ENCODE measurements at regions not wholly inside any gene's neighbourhood (a gene's known extent, or its start where the extent isn't known, plus 50 kb on each side); places are given as distances from the start of the nearest gene placed in this dataset.

GRCh38 chr10:120272350-120272749, 184.7 kb upstream of the PLPP4 start:
- Histone ChIP-seq H3K79me2 (ENCODE audit: insufficient read depth, low read length) (no peaks in the 10 kb centered on the region), H2AFZ (ENCODE audit: low read length) (no peak overlapping the region), H3K4me2 (ENCODE audit: insufficient read depth, insufficient read length, low read length) (no peak overlapping the region), H3K14ac (ENCODE audit: insufficient read depth, low read length) (no peak overlapping the region), H3K9me3 (ENCODE audit: control insufficient read depth, low read depth, low read length) (no peaks in the 10 kb centered on the region), H3K4me1 (ENCODE audit: insufficient read depth, low read length) (peaks cover 4% of the 10 kb centered on the region; the same call in 1 of the 2 replicates), H3K27ac (ENCODE audit: insufficient read length, low read depth, low read length) (no peak overlapping the region), H3K23ac (ENCODE audit: insufficient read length, low read depth, low read length) (no peak overlapping the region), H4K91ac (ENCODE audit: insufficient read length, low read depth, low read length) (no peak overlapping the region), H4K5ac (ENCODE audit: insufficient read length, low read depth, low read length) (no peak overlapping the region), H2BK5ac (ENCODE audit: insufficient read length, low read length) (no peak overlapping the region), H3K27me3 (ENCODE audit: insufficient read depth, low read length) (no peaks in the 10 kb centered on the region), H3K4ac (ENCODE audit: low read depth, low read length) (no peak overlapping the region), H2BK12ac (ENCODE audit: insufficient read length, low read depth, low read length) (no peak overlapping the region), H2BK20ac (ENCODE audit: low read depth, low read length, poor library complexity, severe bottlenecking) (no peak overlapping the region), H4K8ac (replicated peaks; ENCODE audit: insufficient read length, low read depth, low read length) (no peak overlapping the region), H2AK5ac (ENCODE audit: insufficient read length, low read length) (no peak overlapping the region), H2BK120ac (ENCODE audit: low read depth, low read length, poor library complexity, severe bottlenecking) (no peak overlapping the region), H3K23me2 (ENCODE audit: insufficient read length, low read depth, low read length, poor library complexity, severe bottlenecking) (no peaks in the 10 kb centered on the region), H3T11ph (ENCODE audit: low read length) (no peak overlapping the region), H3K18ac (ENCODE audit: insufficient read length, low read depth, low read length) (no peak overlapping the region), H3K9ac (ENCODE audit: extremely low read depth, insufficient read length, low read length) (no peak overlapping the region), H4K20me1 (ENCODE audit: control insufficient read depth, insufficient read depth, insufficient read length) (no peaks in the 10 kb centered on the region), H3K79me1 (ENCODE audit: insufficient read depth, low read depth, low read length, poor library complexity, severe bottlenecking) (no peaks in the 10 kb centered on the region), H3K56ac (ENCODE audit: insufficient read length, low read depth, low read length) (no peak overlapping the region), H2BK15ac (ENCODE audit: low read depth, low read length) (no peak overlapping the region)
- Mint-ChIP-seq H3K4me3 (no peak overlapping the region), H3K27me3 (ENCODE audit: low read depth) (peaks cover 27% of the 10 kb centered on the region), H3K4me1 (peaks cover 14 to 16% of the 10 kb centered on the region in 2 experiments), H3K36me3 (ENCODE audit: insufficient read depth in 1 of 3, low read depth in 3 of 3) (peaks cover 3 to 13% (median 5%) of the 10 kb centered on the region in 3 experiments; a peak in 3 of 7 replicates), H3K9me3 (peaks cover 10% of the 10 kb centered on the region in 2 experiments), H3K27ac (no peak overlapping the region)
- TF ChIP-seq, protein P1, sequence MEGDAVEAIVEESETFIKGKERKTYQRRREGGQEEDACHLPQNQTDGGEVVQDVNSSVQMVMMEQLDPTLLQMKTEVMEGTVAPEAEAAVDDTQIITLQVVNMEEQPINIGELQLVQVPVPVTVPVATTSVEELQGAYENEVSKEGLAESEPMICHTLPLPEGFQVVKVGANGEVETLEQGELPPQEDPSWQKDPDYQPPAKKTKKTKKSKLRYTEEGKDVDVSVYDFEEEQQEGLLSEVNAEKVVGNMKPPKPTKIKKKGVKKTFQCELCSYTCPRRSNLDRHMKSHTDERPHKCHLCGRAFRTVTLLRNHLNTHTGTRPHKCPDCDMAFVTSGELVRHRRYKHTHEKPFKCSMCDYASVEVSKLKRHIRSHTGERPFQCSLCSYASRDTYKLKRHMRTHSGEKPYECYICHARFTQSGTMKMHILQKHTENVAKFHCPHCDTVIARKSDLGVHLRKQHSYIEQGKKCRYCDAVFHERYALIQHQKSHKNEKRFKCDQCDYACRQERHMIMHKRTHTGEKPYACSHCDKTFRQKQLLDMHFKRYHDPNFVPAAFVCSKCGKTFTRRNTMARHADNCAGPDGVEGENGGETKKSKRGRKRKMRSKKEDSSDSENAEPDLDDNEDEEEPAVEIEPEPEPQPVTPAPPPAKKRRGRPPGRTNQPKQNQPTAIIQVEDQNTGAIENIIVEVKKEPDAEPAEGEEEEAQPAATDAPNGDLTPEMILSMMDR (conservative IDR thresholded peaks at IDR 0.05) = no peak
- DNase-seq = no peak
- WGBS (ENCODE audit: extremely low coverage, insufficient read length, low lambda C conversion rate) = no CpG with 5 or more reads among the region's 2 CpGs

Data from H9 (cell line).